ENCODE measurements at regions not wholly inside any gene's neighbourhood (a gene's known extent, or its start where the extent isn't known, plus 50 kb on each side); places are given as distances from the start of the nearest gene placed in this dataset.

- Histone ChIP-seq H3K4me3 (replicated peaks in 1 of 4; ENCODE audit: control extremely low read depth in 1 of 4, insufficient read depth in 1 of 4, low read depth in 3 of 4, low read length in 4 of 4) (no peak overlapping the region), H4K20me1 (ENCODE audit: control insufficient read depth, extremely low read depth, insufficient read depth, low read length) (no peaks in the 10 kb centered on the region), H2AFZ (ENCODE audit: low read length) (no peak overlapping the region), H3K36me3 (ENCODE audit: control insufficient read depth, insufficient read depth, low read length) (no peaks in the 10 kb centered on the region), H3K27me3 (ENCODE audit: control insufficient read depth, insufficient read depth, low read length) (peaks cover 9% of the 10 kb centered on the region), H3K79me2 (ENCODE audit: control insufficient read depth, insufficient read depth, low read length) (no peaks in the 10 kb centered on the region), H3K4me1 (ENCODE audit: control insufficient read depth, extremely low read depth, insufficient read depth, low read length) (no peaks in the 10 kb centered on the region), H3K9me3 (ENCODE audit: control insufficient read depth, insufficient read depth, low read depth, low read length) (no peaks in the 10 kb centered on the region), H3K27ac (ENCODE audit: insufficient read depth, low read length) (no peak overlapping the region), H3K9ac (ENCODE audit: insufficient read depth, low read length) (no peak overlapping the region), H3K4me2 (ENCODE audit: extremely low read depth, insufficient read depth, low read length) (no peak overlapping the region)
- no peak for TF ChIP-seq EZH2 (IDR thresholded peaks at IDR 0.05; ENCODE audit: low read length, missing control alignments)
- no peak for TF ChIP-seq CTCF (conservative IDR thresholded peaks at IDR 0.05 in 1 of 2, IDR thresholded peaks at IDR 0.05 in 1 of 2; ENCODE audit: low read depth in 1 of 2, low read length in 2 of 2)
- DNase-seq (ENCODE audit: low read depth in 2 of 2), result no peak
Measured at GRCh38 chr16:22683258-22683657, 130.7 kb upstream of the HS3ST2 start.

- TF ChIP-seq CTCF (conservative IDR thresholded peaks at IDR 0.05 in 1 of 2, IDR thresholded peaks at IDR 0.05 in 1 of 2; ENCODE audit: low read depth in 1 of 2, low read length in 2 of 2), result no peak
- TF ChIP-seq EZH2 (IDR thresholded peaks at IDR 0.05; ENCODE audit: low read length, missing control alignments), result no peak
- Histone ChIP-seq H3K9ac (ENCODE audit: insufficient read depth, low read length) (no peak overlapping the region), H3K27me3 (ENCODE audit: control insufficient read depth, insufficient read depth, low read length) (peaks cover 9% of the 10 kb centered on the region), H3K27ac (ENCODE audit: insufficient read depth, low read length) (no peak overlapping the region), H3K36me3 (ENCODE audit: control insufficient read depth, insufficient read depth, low read length) (no peaks in the 10 kb centered on the region), H3K79me2 (ENCODE audit: control insufficient read depth, insufficient read depth, low read length) (no peaks in the 10 kb centered on the region), H3K4me2 (ENCODE audit: extremely low read depth, insufficient read depth, low read length) (no peak overlapping the region), H2AFZ (ENCODE audit: low read length) (no peak overlapping the region), H3K4me1 (ENCODE audit: control insufficient read depth, extremely low read depth, insufficient read depth, low read length) (no peaks in the 10 kb centered on the region), H3K9me3 (ENCODE audit: control insufficient read depth, insufficient read depth, low read depth, low read length) (no peaks in the 10 kb centered on the region), H3K4me3 (replicated peaks in 1 of 4; ENCODE audit: control extremely low read depth in 1 of 4, insufficient read depth in 1 of 4, low read depth in 3 of 4, low read length in 4 of 4) (no peak overlapping the region), H4K20me1 (ENCODE audit: control insufficient read depth, extremely low read depth, insufficient read depth, low read length) (no peaks in the 10 kb centered on the region)
- DNase-seq (ENCODE audit: low read depth in 2 of 2), result no peak
Measured at GRCh38 chr16:22683730-22684573, 130.0 kb upstream of the HS3ST2 start.

GRCh38 chr16:22684574-22685458, 129.1 kb upstream of the HS3ST2 start:
- peak overlapping the region; percentile 27 for H3K4me2 ChIP-seq (ENCODE audit: extremely low read depth, insufficient read depth, low read length)
- no peak overlapping the region for H3K9ac ChIP-seq (ENCODE audit: insufficient read depth, low read length)
- no peaks in the 10 kb centered on the region for H3K36me3 ChIP-seq (ENCODE audit: control insufficient read depth, insufficient read depth, low read length)
- peak in 1 of 2 donors; percentile 16 for DNase-seq (ENCODE audit: low read depth in 2 of 2)
- no peaks in the 10 kb centered on the region for H4K20me1 ChIP-seq (ENCODE audit: control insufficient read depth, extremely low read depth, insufficient read depth, low read length)
- no peak overlapping the region for H3K4me3 ChIP-seq (replicated peaks in 1 of 4; ENCODE audit: control extremely low read depth in 1 of 4, insufficient read depth in 1 of 4, low read depth in 3 of 4, low read length in 4 of 4)
- H3K27ac ChIP-seq (ENCODE audit: insufficient read depth, low read length), result no peak overlapping the region
- no peaks in the 10 kb centered on the region for H3K4me1 ChIP-seq (ENCODE audit: control insufficient read depth, extremely low read depth, insufficient read depth, low read length)
- no peaks in the 10 kb centered on the region for H3K79me2 ChIP-seq (ENCODE audit: control insufficient read depth, insufficient read depth, low read length)
- peaks cover 1% of the 10 kb centered on the region for H3K27me3 ChIP-seq (ENCODE audit: control insufficient read depth, insufficient read depth, low read length)
- no peak for TF ChIP-seq CTCF (conservative IDR thresholded peaks at IDR 0.05 in 1 of 2, IDR thresholded peaks at IDR 0.05 in 1 of 2; ENCODE audit: low read depth in 1 of 2, low read length in 2 of 2)
- no peak for TF ChIP-seq EZH2 (IDR thresholded peaks at IDR 0.05; ENCODE audit: low read length, missing control alignments)
- peak overlapping the region; percentile 45 for H2AFZ ChIP-seq (ENCODE audit: low read length)
- H3K9me3 ChIP-seq (ENCODE audit: control insufficient read depth, insufficient read depth, low read depth, low read length), result no peaks in the 10 kb centered on the region
